Skeletal muscle tissue (tissue), 3 donors: ENCODE measurements at regions not wholly inside any gene's neighbourhood (a gene's known extent, or its start where the extent isn't known, plus 50 kb on each side); places are given as distances from the start of the nearest gene placed in this dataset.
"Not testable (repeated sequence)": the region's sequence is repeated elsewhere in the genome, so short reads cannot be mapped to it uniquely, and the experiment has no call there.

Source experiments
- H3K27ac ChIP-seq: one replicate; pipeline ENCODE4 v1.7.0; 2013; ENCODE audit warnings: mild to moderate bottlenecking, low read depth, low read length, inconsistent platforms
- H3K27me3 ChIP-seq, 3 donors: one replicate each; pipeline ENCODE4 v1.7.0; 2013; ENCODE audit warnings: low read length in 3 of 3; ENCODE audit not compliant: control insufficient read depth in 3 of 3, insufficient read depth in 3 of 3
- H3K36me3 ChIP-seq, 3 donors: one replicate each; pipeline ENCODE4 v1.7.0; 2013; ENCODE audit warnings: low read length in 3 of 3; ENCODE audit not compliant: control insufficient read depth in 3 of 3, insufficient read depth in 3 of 3
- H3K4me1 ChIP-seq, 3 donors: one replicate each; pipeline ENCODE4 v1.7.0; 2013; ENCODE audit warnings: low read length in 3 of 3, mild to moderate bottlenecking in 3 of 3; ENCODE audit not compliant: control insufficient read depth in 3 of 3, insufficient read depth in 3 of 3
- H3K4me3 ChIP-seq, 3 donors: one replicate each; pipeline ENCODE4 v1.7.0; 2013; ENCODE audit warnings: low read length in 3 of 3
- H3K9ac ChIP-seq, 3 donors: one replicate each; pipeline ENCODE4 v1.7.0; 2013; ENCODE audit warnings: low read length in 3 of 3, mild to moderate bottlenecking in 3 of 3, moderate library complexity in 2 of 3, low read depth in 1 of 3
- H3K9me3 ChIP-seq, 3 donors: one replicate each; pipeline ENCODE4 v1.7.0; 2013; ENCODE audit warnings: low read length in 3 of 3; ENCODE audit not compliant: control insufficient read depth in 3 of 3
- donor health status: Osteomylitis.

- no peaks in the 10 kb centered on the region for H3K4me1 ChIP-seq
- no peaks in the 10 kb centered on the region for H3K9me3 ChIP-seq
- H3K4me3 ChIP-seq: no peak overlapping the region
- no peaks in the 10 kb centered on the region for H3K27me3 ChIP-seq
- H3K36me3 ChIP-seq: no peaks in the 10 kb centered on the region
- H3K9ac ChIP-seq: no peak overlapping the region
- H3K27ac ChIP-seq: no peak overlapping the region
These were observed 224.2 kb upstream of the FOXP2 start for GRCh38 chr7:114190387-114190786.

DNA sequence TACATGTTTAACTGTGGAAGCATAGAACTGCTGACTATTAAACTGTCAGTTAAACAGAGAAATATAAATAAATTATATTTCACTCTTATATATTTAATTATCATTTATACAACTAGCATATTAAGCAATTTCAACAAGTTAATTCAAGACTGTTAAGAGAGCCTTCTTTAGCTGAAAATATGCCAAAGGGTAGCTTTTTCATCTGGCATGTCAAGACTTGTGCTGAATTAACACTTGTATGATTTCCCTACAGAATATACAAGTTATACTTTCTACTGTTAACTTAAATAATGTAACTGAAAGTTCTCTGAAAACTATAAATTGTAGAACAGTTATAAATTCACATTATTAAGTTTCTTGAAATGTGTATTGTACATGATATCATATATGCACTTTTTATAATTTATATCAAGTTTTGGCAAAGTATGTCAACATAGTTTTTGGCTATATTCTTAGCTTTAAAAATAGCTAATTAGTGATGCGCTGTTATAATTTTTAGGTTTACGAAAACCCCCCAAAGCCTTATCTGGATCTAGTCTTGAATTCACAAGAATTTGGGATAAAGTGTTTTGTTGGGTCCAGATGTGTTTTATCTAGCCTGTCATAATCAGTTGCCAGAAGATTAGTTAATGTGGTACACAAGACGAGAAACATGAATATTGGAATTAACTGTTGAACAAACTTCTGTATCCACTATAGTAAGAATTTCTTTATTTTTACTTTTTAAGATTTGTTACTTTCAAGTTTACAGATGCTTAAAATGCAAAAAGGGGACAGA, 231.1 kb upstream of the FOXP2 start:
- no peak overlapping the region for H3K4me3 ChIP-seq
- no peaks in the 10 kb centered on the region for H3K27me3 ChIP-seq
- no peaks in the 10 kb centered on the region for H3K4me1 ChIP-seq
- H3K27ac ChIP-seq: no peak overlapping the region
- H3K9me3 ChIP-seq: no peaks in the 10 kb centered on the region
- no peaks in the 10 kb centered on the region for H3K36me3 ChIP-seq
- H3K9ac ChIP-seq: no peak overlapping the region

GRCh38 chr7:114182837-114183236, 231.8 kb upstream of the FOXP2 start:
- H3K27me3 ChIP-seq: no peaks in the 10 kb centered on the region
- no peaks in the 10 kb centered on the region for H3K36me3 ChIP-seq
- H3K9me3 ChIP-seq: no peaks in the 10 kb centered on the region
- H3K4me1 ChIP-seq: no peaks in the 10 kb centered on the region
- no peak overlapping the region for H3K9ac ChIP-seq
- no peak overlapping the region for H3K27ac ChIP-seq
- no peak overlapping the region for H3K4me3 ChIP-seq

GRCh38 chr7:114181280-114181679, 233.3 kb upstream of the FOXP2 start:
- H3K4me3 ChIP-seq: no peak overlapping the region
- H3K4me1 ChIP-seq: no peaks in the 10 kb centered on the region
- no peaks in the 10 kb centered on the region for H3K27me3 ChIP-seq
- H3K36me3 ChIP-seq: no peaks in the 10 kb centered on the region
- H3K9me3 ChIP-seq: no peaks in the 10 kb centered on the region
- no peak overlapping the region for H3K9ac ChIP-seq
- no peak overlapping the region for H3K27ac ChIP-seq

- H3K4me1 ChIP-seq: no peaks in the 10 kb centered on the region
- no peaks in the 10 kb centered on the region for H3K9me3 ChIP-seq
- no peak overlapping the region for H3K27ac ChIP-seq
- no peak overlapping the region for H3K9ac ChIP-seq
- no peaks in the 10 kb centered on the region for H3K36me3 ChIP-seq
- no peak overlapping the region for H3K4me3 ChIP-seq
- no peaks in the 10 kb centered on the region for H3K27me3 ChIP-seq
These were observed 233.9 kb upstream of the FOXP2 start for GRCh38 chr7:114180556-114181266.

- no peaks in the 10 kb centered on the region for H3K27me3 ChIP-seq
- H3K36me3 ChIP-seq: no peaks in the 10 kb centered on the region
- H3K4me1 ChIP-seq: no peaks in the 10 kb centered on the region
- no peak overlapping the region for H3K9ac ChIP-seq
- H3K4me3 ChIP-seq: no peak overlapping the region
- H3K27ac ChIP-seq: no peak overlapping the region
- H3K9me3 ChIP-seq: no peaks in the 10 kb centered on the region
These were observed 239.5 kb upstream of the FOXP2 start for GRCh38 chr7:114175125-114175524.

GRCh38 chr7:114173170-114173890, 241.3 kb upstream of the FOXP2 start:
- Histone ChIP-seq H3K27ac (no peak overlapping the region), H3K9ac (no peak overlapping the region), H3K27me3 (no peaks in the 10 kb centered on the region), H3K4me3 (no peak overlapping the region), H3K4me1 (no peaks in the 10 kb centered on the region), H3K9me3 (no peaks in the 10 kb centered on the region), H3K36me3 (no peaks in the 10 kb centered on the region)

DNA sequence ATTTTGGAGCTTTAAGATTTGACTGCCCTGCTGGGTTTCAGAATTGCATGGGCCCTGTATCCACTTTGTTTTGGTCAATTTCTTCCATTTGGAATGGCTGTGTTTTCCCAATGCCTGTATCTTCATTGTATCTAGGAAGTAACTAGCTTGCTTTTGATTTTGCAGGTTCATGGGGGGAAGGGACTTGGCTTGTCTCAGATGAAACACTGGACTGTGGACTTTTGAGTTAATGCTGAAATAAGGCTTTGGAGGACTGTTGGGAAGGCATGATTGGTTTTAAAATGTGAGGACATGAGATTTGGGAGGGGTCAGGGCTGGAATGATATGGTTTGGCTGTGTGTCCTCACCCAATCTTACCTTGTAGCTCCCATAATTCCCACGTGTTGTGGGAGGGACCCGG, 245.2 kb upstream of the FOXP2 start:
- H3K27me3 ChIP-seq, H3K9ac ChIP-seq, H3K4me1 ChIP-seq, H3K4me3 ChIP-seq, H3K36me3 ChIP-seq, H3K27ac ChIP-seq, H3K9me3 ChIP-seq: not testable (repeated sequence)

DNA sequence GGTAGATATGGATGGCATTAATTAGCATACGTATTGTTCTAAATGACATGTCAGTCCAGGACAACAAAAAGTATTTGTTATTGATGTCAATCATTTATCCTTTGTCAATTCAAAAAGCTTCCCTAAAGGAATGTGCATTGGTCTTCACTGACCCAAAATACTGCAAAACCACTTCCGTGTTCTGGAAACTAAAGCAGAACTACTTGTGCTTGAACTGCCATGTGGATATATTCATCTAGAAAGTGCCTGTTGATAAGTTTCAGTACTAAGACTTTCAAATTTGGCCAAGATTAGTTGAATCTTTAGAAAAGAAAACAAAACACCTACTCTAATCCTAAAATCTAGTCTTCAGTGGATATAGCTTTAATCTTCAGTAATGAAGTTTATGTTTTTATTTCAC, 242.1 kb upstream of the PPP1R3A start:
- Histone ChIP-seq H3K4me1 (peaks cover 0 to under 1% (median under 1%) of the 10 kb centered on the region in 3 donors), H3K9ac (no peak overlapping the region), H3K4me3 (no peak overlapping the region), H3K27ac (no peak overlapping the region), H3K27me3 (no peaks in the 10 kb centered on the region), H3K9me3 (no peaks in the 10 kb centered on the region), H3K36me3 (no peaks in the 10 kb centered on the region)

DNA sequence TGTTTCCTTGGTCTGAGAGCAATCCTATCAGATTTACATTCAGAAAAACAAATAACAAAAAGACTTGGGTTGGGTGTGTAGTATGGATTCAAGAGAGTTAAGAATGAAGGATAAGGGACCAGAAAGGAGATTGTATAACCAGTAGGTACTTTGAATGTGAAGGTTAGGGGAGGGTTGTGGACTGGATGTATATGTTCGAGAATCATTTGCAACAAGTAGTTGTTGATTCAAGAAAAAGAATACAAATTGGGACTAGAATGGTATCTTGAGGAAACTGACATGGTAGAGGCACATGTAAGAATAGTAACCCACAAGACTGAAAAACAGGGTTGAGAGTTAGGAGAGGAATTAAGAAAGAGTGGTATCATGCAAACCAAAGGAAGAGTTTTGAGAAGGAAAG, 240.0 kb upstream of the PPP1R3A start:
- no peak overlapping the region for H3K27ac ChIP-seq
- H3K36me3 ChIP-seq: no peaks in the 10 kb centered on the region
- no peak overlapping the region for H3K9ac ChIP-seq
- H3K9me3 ChIP-seq: no peaks in the 10 kb centered on the region
- no peaks in the 10 kb centered on the region for H3K27me3 ChIP-seq
- H3K4me1 ChIP-seq: peaks cover 7 to 9% (median 8%) of the 10 kb centered on the region in 3 donors
- no peak overlapping the region for H3K4me3 ChIP-seq
